SU-DHL-6 (cell line): ENCODE measurements at regions not wholly inside any gene's neighbourhood (a gene's known extent, or its start where the extent isn't known, plus 50 kb on each side); places are given as distances from the start of the nearest gene placed in this dataset.

Experiments
- EZH2phosphoT487 ChIP-seq: fragments of 200-600 bp; sonication (generic), shearing (Covaris generic); conservative IDR thresholded peaks from 2 replicates; pipeline ENCODE4 v1.6.1; 2018; ENCODE audit warnings: mild to moderate bottlenecking, antibody characterized with exemption, low read length, moderate library complexity, mixed read lengths
- TF ChIP-seq, protein P1 (sequence below): fragments of 200-600 bp; sonication (generic); IDR thresholded peaks from one replicate; pipeline ENCODE4 v1.5.1; 2017; ENCODE audit warnings: antibody characterized with exemption, mild to moderate bottlenecking, low read length, moderate library complexity; ENCODE audit not compliant: insufficient read depth, poor library complexity, severe bottlenecking

GRCh38 chr6:15985379-15985959 lies 143.4 kb upstream of the MYLIP start:
- TF ChIP-seq, protein P1, sequence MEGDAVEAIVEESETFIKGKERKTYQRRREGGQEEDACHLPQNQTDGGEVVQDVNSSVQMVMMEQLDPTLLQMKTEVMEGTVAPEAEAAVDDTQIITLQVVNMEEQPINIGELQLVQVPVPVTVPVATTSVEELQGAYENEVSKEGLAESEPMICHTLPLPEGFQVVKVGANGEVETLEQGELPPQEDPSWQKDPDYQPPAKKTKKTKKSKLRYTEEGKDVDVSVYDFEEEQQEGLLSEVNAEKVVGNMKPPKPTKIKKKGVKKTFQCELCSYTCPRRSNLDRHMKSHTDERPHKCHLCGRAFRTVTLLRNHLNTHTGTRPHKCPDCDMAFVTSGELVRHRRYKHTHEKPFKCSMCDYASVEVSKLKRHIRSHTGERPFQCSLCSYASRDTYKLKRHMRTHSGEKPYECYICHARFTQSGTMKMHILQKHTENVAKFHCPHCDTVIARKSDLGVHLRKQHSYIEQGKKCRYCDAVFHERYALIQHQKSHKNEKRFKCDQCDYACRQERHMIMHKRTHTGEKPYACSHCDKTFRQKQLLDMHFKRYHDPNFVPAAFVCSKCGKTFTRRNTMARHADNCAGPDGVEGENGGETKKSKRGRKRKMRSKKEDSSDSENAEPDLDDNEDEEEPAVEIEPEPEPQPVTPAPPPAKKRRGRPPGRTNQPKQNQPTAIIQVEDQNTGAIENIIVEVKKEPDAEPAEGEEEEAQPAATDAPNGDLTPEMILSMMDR = no peak
- TF ChIP-seq EZH2phosphoT487 = no peak
